Choroid plexus epithelial cell (primary cell): ENCODE measurements at regions not wholly inside any gene's neighbourhood (a gene's known extent, or its start where the extent isn't known, plus 50 kb on each side); places are given as distances from the start of the nearest gene placed in this dataset.

ENCODE experiments used
- DNase-seq: peaks from one replicate; pipeline ENCODE4 v3.0.0-alpha.2; 2010; ENCODE audit warnings: low read depth
- H3K4me3 ChIP-seq: 2 replicates; pipeline ENCODE4 v1.5.1; 2011; ENCODE audit warnings: low read depth, mild to moderate bottlenecking, control low read depth, low read length, moderate library complexity
- TF ChIP-seq, protein P1 (sequence below): conservative IDR thresholded peaks from 2 replicates; pipeline ENCODE4 v1.5.1; 2011; ENCODE audit warnings: low read depth, mild to moderate bottlenecking, control low read depth, inconsistent platforms, low read length, moderate library complexity

DNA sequence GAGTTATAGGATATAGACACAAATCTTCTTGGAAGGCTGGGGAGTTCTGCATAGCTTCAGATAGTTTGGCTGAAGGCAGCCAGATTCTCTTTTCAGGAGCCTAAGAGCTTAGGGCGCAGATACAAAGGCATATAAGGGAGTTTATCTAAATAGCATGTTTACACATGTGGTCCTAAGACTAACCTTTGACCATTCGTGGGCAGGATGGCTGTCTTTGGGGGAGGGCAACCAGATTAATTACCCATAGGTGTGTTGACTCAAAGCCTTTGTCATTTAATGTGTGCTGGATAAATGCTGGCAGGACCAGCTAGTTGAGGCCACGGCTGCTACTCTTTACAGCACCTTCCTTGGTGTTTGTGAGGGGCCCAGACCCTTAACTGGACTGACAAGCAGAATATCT is 71.8 kb downstream of the IER5 start:
- DNase-seq: no peak
- TF ChIP-seq, protein P1, sequence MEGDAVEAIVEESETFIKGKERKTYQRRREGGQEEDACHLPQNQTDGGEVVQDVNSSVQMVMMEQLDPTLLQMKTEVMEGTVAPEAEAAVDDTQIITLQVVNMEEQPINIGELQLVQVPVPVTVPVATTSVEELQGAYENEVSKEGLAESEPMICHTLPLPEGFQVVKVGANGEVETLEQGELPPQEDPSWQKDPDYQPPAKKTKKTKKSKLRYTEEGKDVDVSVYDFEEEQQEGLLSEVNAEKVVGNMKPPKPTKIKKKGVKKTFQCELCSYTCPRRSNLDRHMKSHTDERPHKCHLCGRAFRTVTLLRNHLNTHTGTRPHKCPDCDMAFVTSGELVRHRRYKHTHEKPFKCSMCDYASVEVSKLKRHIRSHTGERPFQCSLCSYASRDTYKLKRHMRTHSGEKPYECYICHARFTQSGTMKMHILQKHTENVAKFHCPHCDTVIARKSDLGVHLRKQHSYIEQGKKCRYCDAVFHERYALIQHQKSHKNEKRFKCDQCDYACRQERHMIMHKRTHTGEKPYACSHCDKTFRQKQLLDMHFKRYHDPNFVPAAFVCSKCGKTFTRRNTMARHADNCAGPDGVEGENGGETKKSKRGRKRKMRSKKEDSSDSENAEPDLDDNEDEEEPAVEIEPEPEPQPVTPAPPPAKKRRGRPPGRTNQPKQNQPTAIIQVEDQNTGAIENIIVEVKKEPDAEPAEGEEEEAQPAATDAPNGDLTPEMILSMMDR: no peak
- no peak overlapping the region for H3K4me3 ChIP-seq

DNA sequence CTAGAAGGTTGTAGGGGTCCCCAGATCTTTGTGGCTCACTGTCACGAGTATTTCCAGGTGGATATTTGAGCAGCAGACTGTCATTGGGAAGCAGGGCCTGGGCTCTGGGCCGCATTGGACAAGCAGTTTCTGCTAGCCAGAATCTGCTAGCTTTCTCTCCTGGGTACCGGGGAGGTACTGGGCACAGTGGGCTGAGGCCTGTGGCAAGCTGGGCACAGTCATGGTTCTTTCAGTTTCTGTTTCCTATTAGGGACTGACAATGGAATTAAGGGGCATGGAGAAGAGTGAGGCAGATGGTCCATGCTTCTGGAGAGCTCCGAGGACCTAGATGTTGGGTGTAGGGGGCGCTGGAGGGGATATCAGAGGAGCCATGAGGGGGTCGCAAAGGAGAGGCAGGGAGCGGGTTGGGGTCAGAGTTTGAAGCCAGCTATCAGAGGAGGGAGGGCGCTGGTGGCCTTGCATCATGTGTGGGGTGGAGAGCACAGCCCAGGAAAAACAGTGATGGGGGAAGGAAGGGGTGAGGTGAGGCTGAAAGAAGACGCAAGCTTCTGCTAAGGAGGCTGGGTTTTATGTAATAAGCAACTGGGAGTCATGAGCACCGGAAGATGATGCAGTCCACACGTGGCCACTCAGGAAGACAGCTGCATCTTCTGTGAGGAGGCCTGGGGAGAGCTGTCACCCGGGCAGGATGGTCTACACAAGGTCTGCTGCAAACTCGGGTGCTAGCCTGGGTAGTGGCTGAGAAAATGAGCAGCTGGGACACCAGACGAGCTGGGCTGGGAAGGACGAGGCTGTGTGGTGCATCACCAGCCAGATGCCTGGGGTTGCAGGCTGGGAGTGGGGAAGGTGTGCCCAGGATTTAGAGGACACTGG is 72.7 kb downstream of the IER5 start:
- TF ChIP-seq, protein P1: no peak
- H3K4me3 ChIP-seq: no peak overlapping the region
- no peak for DNase-seq

DNA sequence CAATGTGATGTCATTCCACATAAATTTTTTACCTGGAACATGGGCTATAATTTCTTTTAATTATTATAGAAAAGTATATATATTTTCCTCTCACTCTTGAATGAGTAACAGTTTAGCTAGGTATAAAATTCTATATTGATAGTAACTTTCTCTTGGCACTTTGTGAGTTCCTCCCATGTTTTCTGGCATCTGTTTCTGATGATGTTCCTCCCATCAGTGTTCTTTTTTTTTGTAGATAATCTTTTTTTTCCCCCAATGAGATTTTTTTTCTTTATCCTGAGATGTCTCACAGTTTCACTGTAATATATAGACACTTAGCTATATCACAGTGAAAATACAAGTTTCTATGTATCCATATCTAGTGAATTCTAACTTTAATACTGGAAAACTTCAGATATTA is 75.2 kb downstream of the IER5 start:
- TF ChIP-seq, protein P1: no peak
- no peak for DNase-seq

DNA sequence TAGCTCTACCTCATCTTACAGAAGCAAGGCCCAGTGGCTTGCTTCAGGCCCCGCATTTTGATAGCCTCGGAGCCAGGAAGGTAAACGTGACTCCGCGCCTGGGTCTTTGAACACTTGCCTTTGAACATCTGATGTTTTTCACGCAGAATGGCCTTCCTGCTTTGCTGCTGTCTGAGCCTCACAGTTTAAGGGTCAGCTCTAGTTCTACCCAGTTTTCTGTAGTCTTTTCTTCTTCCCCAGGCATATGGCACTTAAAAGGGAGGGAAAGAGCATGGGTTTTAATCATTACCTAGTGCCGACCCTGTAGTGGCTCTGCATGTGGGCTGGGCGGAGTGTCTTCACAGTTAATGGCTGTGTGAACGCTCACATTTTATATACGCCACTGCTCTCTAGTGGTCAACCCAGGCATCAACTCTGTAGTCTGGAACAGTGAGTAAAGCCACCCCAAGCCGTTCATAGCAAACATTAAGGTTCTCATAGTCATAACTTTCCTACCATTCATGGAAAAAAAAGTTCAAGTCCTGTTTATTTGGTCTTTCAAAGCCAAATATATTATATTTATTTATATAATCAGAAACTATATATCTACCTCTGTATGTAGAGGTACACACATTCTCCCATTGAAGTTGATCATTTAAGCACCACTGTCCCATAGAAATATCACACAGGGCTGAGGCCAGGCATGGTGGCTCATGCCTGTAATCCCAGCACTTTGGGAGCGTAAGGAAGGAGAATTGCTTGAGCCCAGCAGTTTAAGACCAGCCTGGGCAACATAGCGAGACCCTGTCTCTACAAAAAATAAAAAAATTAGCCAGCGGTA is 78.1 kb downstream of the IER5 start:
- DNase-seq: peak; percentile 88
- TF ChIP-seq, protein P1: peak; percentile 91
- no peak overlapping the region for H3K4me3 ChIP-seq

More for the DNA sequence above, 75.2 kb downstream of the IER5 start:
- H3K4me3 ChIP-seq: no peak overlapping the region

DNA sequence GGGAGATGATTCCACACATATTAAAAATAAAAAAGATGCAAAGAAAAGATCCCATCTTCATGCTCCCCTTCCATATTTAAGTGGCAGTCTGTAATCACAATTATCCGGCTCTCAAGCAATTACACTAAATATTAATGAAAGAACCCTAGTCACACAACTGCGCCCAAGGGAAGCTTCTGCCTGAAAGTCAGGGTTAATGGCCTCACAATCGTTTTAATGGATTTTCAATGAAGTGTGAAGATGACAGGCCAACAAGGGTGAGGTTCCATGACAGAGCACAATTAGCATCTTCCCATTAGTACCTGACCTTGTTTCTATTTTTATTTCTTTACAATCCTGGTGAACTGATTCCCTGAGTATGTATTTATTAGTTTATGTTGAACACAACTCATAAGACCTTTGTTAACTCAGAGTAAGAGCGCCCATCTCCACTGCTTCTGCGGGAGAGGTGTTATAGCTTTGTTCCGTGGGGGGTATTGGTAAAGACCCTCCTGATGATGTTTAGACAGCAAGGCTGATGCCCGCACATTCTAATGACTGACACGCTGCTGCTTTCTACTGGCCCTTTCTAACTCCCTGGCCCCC is 80.9 kb downstream of the IER5 start:
- no peak for DNase-seq
- TF ChIP-seq, protein P1: no peak

DNA sequence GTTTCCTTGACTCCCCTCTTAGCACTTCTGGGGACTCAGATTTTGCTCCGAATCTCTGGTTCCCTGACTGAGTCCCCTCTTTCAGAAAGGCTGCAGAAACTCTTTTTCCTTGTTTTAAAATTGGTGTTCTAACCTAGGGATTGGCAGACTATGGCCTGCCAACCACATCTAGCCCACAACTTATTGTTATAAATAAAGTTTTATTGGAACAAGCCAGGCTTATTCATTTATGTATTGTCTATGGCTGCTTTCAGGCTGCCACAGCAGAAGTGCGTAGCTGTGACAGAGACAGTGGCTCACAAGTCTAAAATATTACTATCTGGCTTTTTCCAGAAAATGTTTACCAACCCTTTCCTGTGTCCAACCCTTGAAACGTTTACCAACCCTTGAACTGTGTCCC is 81.7 kb downstream of the IER5 start:
- H3K4me3 ChIP-seq: no peak overlapping the region
- no peak for DNase-seq
- TF ChIP-seq, protein P1: no peak

More for the DNA sequence above, 80.9 kb downstream of the IER5 start:
- no peak overlapping the region for H3K4me3 ChIP-seq
